GM23338 (cell line): ENCODE measurements at regions not wholly inside any gene's neighbourhood (a gene's known extent, or its start where the extent isn't known, plus 50 kb on each side); places are given as distances from the start of the nearest gene placed in this dataset.

Source experiments
- ATAC-seq: fragments of 200-7000 bp; cut with Tn5 transposase; 3 replicates; pipeline ENCODE4 v1.9.1; 2020
- DNase-seq: peaks from one replicate; pipeline ENCODE4 v3.0.0-alpha.2; 2015; ENCODE audit warnings: low spot score
- H2AFZ ChIP-seq: fragments of 200-600 bp; sonication (generic); 2 replicates; pipeline ENCODE4 v1.8.0; 2016; ENCODE audit warnings: antibody characterized with exemption, mild to moderate bottlenecking, moderate library complexity
- H3F3A ChIP-seq: fragments of 200-600 bp; sonication (generic); replicated peaks from 2 replicates; pipeline ENCODE4 v1.8.0; 2017; ENCODE audit warnings: antibody characterized with exemption, mixed run types, low read depth
- H3K27ac ChIP-seq: fragments of 200-600 bp; sonication (generic); 2 replicates; pipeline ENCODE4 v1.6.1; 2016; ENCODE audit warnings: low read depth
- H3K27me3 ChIP-seq: fragments of 200-600 bp; sonication (generic); 2 replicates; pipeline ENCODE4 v1.8.0; 2016; ENCODE audit warnings: mild to moderate bottlenecking, mixed run types, moderate library complexity; ENCODE audit not compliant: insufficient read depth
- H3K36me3 ChIP-seq: fragments of 200-600 bp; sonication (generic); 2 replicates; pipeline ENCODE4 v1.8.0; 2016; ENCODE audit warnings: mild to moderate bottlenecking; ENCODE audit not compliant: insufficient read depth
- H3K4me1 ChIP-seq: fragments of 200-600 bp; sonication (generic); 2 replicates; pipeline ENCODE4 v1.8.0; 2016; ENCODE audit warnings: mild to moderate bottlenecking, moderate library complexity; ENCODE audit not compliant: insufficient read depth
- H3K4me2 ChIP-seq: fragments of 200-600 bp; sonication (generic); 2 replicates; pipeline ENCODE4 v1.7.1; 2017; ENCODE audit warnings: mixed run types
- H3K4me3 ChIP-seq: fragments of 200-600 bp; sonication (generic); 2 replicates; pipeline ENCODE4 v1.6.1; 2016; ENCODE audit warnings: mixed run types
- H3K79me2 ChIP-seq: fragments of 200-600 bp; sonication (generic); replicated peaks from 2 replicates; pipeline ENCODE4 v1.8.0; 2017; ENCODE audit warnings: mild to moderate bottlenecking; ENCODE audit not compliant: insufficient read depth
- H3K9me2 ChIP-seq: fragments of 200-600 bp; sonication (generic); 2 replicates; pipeline ENCODE4 v1.8.0; 2017; ENCODE audit not compliant: insufficient read depth
- H4K20me1 ChIP-seq: fragments of 200-600 bp; sonication (generic); replicated peaks from 2 replicates; pipeline ENCODE4 v1.8.0; 2017; ENCODE audit warnings: mild to moderate bottlenecking; ENCODE audit not compliant: insufficient read depth
- H3K27ac Mint-ChIP-seq: 2 replicates; pipeline ENCODE4 v1.8.0; 2020; ENCODE audit warnings: inconsistent platforms, mild to moderate bottlenecking, moderate library complexity, mixed read lengths
- H3K27me3 Mint-ChIP-seq: 3 replicates; pipeline ENCODE4 v1.8.0; 2022; ENCODE audit warnings: low read depth, mild to moderate bottlenecking, moderate library complexity, mixed read lengths, inconsistent platforms; ENCODE audit not compliant: insufficient read depth, poor library complexity
- H3K36me3 Mint-ChIP-seq: 3 replicates; pipeline ENCODE4 v1.8.0; 2021; ENCODE audit warnings: low read depth, mild to moderate bottlenecking, inconsistent platforms, moderate library complexity, mixed read lengths
- H3K4me1 Mint-ChIP-seq: 3 replicates; pipeline ENCODE4 v1.8.0; 2020; ENCODE audit warnings: mild to moderate bottlenecking, inconsistent platforms, mixed read lengths
- H3K4me3 Mint-ChIP-seq: 3 replicates; pipeline ENCODE4 v1.8.0; 2021; ENCODE audit warnings: moderate library complexity, mild to moderate bottlenecking, inconsistent platforms, mixed read lengths
- H3K9me3 Mint-ChIP-seq: 3 replicates; pipeline ENCODE4 v1.8.0; 2020; ENCODE audit warnings: moderate library complexity, mild to moderate bottlenecking, inconsistent platforms, mixed read lengths
- CREB1 ChIP-seq: fragments of 250-450 bp; sonication (Bioruptor Pico); IDR thresholded peaks from 2 replicates; pipeline ENCODE4 v1.5.0; 2020; ENCODE audit warnings: low read depth, mild to moderate bottlenecking, moderate library complexity
- EZH2 ChIP-seq: fragments of 200-600 bp; sonication (generic); IDR thresholded peaks from one replicate; pipeline ENCODE4 v1.8.0; 2017; ENCODE audit warnings: antibody characterized with exemption, mild to moderate bottlenecking, low read depth; ENCODE audit not compliant: unreplicated experiment
- EZH2phosphoT487 ChIP-seq: fragments of 200-600 bp; sonication (generic); IDR thresholded peaks from one replicate; pipeline ENCODE4 v1.8.1; 2018; ENCODE audit warnings: antibody characterized with exemption; ENCODE audit not compliant: unreplicated experiment
- JUNB ChIP-seq: IDR thresholded peaks from one replicate; pipeline ENCODE4 v1.6.1; 2016; ENCODE audit warnings: antibody characterized with exemption; ENCODE audit not compliant: unreplicated experiment
- POLR2AphosphoS5 ChIP-seq: IDR thresholded peaks from 2 replicates; pipeline ENCODE4 v1.6.1; 2016; ENCODE audit warnings: antibody characterized with exemption, low read depth
- ZNF114 ChIP-seq: fragments of 250-450 bp; sonication (Bioruptor Pico); IDR thresholded peaks from 2 replicates; pipeline ENCODE4 v1.5.0; 2020; ENCODE audit warnings: mild to moderate bottlenecking, moderate library complexity
- TF ChIP-seq, protein P1 (sequence below): fragments of 250-450 bp; sonication (Bioruptor Pico); IDR thresholded peaks from 2 replicates; pipeline ENCODE4 v1.5.0; 2020; ENCODE audit warnings: mild to moderate bottlenecking, moderate library complexity
- TF ChIP-seq, protein P2 (sequence below), 2 experiments: fragments of 200-600 bp in 1 of 2; sonication (generic) in 1 of 2; conservative IDR thresholded peaks; 2 replicates each; pipeline versions ENCODE4 v1.5.1 to v1.6.1; 2016 to 2017; ENCODE audit warnings: antibody characterized with exemption in 2 of 2, low read depth in 2 of 2, mild to moderate bottlenecking in 2 of 2, moderate library complexity in 1 of 2
- TF ChIP-seq, protein P3 (sequence below): IDR thresholded peaks from one replicate; pipeline ENCODE4 v1.6.1; 2018; ENCODE audit warnings: antibody characterized with exemption; ENCODE audit not compliant: unreplicated experiment

DNA sequence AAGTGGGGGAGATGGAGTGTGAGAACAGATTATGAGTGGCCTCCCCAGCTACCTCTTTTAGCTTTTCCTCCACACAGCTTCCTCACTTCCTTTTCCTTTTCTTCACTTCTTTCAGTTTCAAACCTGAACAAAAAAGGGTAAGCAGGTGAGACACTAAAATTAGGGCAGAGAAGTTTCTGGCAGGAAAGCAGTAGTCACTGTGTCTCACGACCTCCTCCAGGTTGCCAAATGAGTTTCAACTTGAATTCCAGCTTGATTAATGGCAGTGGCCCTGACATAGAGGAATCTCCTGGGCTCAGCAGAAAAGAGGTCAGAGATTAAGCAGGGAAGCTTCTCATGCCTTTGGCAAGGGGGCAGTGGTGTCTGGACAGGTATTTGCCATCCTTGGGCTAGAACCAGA, 63.7 kb upstream of the SPINK5 start:
- Histone ChIP-seq H3K9me2 (no peaks in the 10 kb centered on the region), H3K36me3 (peaks cover 6% of the 10 kb centered on the region; the same call in 1 of the 2 replicates), H3K27ac (no peak overlapping the region), H3K4me1 (peaks cover 10% of the 10 kb centered on the region; the same call in 1 of the 2 replicates), H4K20me1 (no peaks in the 10 kb centered on the region), H2AFZ (no peak overlapping the region), H3K4me2 (no peak overlapping the region), H3F3A (no peaks in the 10 kb centered on the region), H3K79me2 (no peaks in the 10 kb centered on the region), H3K4me3 (no peak overlapping the region), H3K27me3 (no peaks in the 10 kb centered on the region)
- Mint-ChIP-seq H3K4me1 (peaks cover 4% of the 10 kb centered on the region; the same call in 2 of the 3 replicates), H3K27ac (no peak overlapping the region), H3K27me3 (no peaks in the 10 kb centered on the region), H3K36me3 (peaks cover 29% of the 10 kb centered on the region), H3K4me3 (no peak overlapping the region), H3K9me3 (peaks cover 31% of the 10 kb centered on the region)
- ATAC-seq (no peak), DNase-seq (no peak)
- TF ChIP-seq POLR2AphosphoS5 (no peak), JUNB (no peak), EZH2phosphoT487 (no peak), EZH2 (no peak), CREB1 (CRISPR knock-in tag) (no peak), ZNF114 (CRISPR knock-in tag) (no peak)
- TF ChIP-seq, protein P1, sequence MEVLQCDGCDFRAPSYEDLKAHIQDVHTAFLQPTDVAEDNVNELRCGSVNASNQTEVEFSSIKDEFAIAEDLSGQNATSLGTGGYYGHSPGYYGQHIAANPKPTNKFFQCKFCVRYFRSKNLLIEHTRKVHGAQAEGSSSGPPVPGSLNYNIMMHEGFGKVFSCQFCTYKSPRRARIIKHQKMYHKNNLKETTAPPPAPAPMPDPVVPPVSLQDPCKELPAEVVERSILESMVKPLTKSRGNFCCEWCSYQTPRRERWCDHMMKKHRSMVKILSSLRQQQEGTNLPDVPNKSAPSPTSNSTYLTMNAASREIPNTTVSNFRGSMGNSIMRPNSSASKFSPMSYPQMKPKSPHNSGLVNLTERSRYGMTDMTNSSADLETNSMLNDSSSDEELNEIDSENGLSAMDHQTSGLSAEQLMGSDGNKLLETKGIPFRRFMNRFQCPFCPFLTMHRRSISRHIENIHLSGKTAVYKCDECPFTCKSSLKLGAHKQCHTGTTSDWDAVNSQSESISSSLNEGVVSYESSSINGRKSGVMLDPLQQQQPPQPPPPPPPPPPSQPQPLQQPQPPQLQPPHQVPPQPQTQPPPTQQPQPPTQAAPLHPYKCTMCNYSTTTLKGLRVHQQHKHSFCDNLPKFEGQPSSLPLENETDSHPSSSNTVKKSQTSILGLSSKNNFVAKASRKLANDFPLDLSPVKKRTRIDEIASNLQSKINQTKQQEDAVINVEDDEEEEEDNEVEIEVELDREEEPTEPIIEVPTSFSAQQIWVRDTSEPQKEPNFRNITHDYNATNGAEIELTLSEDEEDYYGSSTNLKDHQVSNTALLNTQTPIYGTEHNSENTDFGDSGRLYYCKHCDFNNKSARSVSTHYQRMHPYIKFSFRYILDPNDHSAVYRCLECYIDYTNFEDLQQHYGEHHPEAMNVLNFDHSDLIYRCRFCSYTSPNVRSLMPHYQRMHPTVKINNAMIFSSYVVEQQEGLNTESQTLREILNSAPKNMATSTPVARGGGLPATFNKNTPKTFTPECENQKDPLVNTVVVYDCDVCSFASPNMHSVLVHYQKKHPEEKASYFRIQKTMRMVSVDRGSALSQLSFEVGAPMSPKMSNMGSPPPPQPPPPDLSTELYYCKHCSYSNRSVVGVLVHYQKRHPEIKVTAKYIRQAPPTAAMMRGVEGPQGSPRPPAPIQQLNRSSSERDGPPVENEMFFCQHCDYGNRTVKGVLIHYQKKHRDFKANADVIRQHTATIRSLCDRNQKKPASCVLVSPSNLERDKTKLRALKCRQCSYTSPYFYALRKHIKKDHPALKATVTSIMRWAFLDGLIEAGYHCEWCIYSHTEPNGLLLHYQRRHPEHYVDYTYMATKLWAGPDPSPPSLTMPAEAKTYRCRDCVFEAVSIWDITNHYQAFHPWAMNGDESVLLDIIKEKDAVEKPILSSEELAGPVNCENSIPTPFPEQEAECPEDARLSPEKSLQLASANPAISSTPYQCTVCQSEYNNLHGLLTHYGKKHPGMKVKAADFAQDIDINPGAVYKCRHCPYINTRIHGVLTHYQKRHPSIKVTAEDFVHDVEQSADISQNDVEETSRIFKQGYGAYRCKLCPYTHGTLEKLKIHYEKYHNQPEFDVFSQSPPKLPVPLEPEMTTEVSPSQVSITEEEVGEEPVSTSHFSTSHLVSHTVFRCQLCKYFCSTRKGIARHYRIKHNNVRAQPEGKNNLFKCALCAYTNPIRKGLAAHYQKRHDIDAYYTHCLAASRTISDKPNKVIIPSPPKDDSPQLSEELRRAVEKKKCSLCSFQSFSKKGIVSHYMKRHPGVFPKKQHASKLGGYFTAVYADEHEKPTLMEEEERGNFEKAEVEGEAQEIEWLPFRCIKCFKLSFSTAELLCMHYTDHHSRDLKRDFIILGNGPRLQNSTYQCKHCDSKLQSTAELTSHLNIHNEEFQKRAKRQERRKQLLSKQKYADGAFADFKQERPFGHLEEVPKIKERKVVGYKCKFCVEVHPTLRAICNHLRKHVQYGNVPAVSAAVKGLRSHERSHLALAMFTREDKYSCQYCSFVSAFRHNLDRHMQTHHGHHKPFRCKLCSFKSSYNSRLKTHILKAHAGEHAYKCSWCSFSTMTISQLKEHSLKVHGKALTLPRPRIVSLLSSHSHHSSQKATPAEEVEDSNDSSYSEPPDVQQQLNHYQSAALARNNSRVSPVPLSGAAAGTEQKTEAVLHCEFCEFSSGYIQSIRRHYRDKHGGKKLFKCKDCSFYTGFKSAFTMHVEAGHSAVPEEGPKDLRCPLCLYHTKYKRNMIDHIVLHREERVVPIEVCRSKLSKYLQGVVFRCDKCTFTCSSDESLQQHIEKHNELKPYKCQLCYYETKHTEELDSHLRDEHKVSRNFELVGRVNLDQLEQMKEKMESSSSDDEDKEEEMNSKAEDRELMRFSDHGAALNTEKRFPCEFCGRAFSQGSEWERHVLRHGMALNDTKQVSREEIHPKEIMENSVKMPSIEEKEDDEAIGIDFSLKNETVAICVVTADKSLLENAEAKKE: no peak
- TF ChIP-seq, protein P2, sequence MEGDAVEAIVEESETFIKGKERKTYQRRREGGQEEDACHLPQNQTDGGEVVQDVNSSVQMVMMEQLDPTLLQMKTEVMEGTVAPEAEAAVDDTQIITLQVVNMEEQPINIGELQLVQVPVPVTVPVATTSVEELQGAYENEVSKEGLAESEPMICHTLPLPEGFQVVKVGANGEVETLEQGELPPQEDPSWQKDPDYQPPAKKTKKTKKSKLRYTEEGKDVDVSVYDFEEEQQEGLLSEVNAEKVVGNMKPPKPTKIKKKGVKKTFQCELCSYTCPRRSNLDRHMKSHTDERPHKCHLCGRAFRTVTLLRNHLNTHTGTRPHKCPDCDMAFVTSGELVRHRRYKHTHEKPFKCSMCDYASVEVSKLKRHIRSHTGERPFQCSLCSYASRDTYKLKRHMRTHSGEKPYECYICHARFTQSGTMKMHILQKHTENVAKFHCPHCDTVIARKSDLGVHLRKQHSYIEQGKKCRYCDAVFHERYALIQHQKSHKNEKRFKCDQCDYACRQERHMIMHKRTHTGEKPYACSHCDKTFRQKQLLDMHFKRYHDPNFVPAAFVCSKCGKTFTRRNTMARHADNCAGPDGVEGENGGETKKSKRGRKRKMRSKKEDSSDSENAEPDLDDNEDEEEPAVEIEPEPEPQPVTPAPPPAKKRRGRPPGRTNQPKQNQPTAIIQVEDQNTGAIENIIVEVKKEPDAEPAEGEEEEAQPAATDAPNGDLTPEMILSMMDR (conservative IDR thresholded peaks at IDR 0.05; ENCODE audit: low read depth in 2 of 2): no peak
- TF ChIP-seq, protein P3, sequence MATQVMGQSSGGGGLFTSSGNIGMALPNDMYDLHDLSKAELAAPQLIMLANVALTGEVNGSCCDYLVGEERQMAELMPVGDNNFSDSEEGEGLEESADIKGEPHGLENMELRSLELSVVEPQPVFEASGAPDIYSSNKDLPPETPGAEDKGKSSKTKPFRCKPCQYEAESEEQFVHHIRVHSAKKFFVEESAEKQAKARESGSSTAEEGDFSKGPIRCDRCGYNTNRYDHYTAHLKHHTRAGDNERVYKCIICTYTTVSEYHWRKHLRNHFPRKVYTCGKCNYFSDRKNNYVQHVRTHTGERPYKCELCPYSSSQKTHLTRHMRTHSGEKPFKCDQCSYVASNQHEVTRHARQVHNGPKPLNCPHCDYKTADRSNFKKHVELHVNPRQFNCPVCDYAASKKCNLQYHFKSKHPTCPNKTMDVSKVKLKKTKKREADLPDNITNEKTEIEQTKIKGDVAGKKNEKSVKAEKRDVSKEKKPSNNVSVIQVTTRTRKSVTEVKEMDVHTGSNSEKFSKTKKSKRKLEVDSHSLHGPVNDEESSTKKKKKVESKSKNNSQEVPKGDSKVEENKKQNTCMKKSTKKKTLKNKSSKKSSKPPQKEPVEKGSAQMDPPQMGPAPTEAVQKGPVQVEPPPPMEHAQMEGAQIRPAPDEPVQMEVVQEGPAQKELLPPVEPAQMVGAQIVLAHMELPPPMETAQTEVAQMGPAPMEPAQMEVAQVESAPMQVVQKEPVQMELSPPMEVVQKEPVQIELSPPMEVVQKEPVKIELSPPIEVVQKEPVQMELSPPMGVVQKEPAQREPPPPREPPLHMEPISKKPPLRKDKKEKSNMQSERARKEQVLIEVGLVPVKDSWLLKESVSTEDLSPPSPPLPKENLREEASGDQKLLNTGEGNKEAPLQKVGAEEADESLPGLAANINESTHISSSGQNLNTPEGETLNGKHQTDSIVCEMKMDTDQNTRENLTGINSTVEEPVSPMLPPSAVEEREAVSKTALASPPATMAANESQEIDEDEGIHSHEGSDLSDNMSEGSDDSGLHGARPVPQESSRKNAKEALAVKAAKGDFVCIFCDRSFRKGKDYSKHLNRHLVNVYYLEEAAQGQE: no peak
